ENCODE measurements at regions not wholly inside any gene's neighbourhood (a gene's known extent, or its start where the extent isn't known, plus 50 kb on each side); places are given as distances from the start of the nearest gene placed in this dataset.

DNA sequence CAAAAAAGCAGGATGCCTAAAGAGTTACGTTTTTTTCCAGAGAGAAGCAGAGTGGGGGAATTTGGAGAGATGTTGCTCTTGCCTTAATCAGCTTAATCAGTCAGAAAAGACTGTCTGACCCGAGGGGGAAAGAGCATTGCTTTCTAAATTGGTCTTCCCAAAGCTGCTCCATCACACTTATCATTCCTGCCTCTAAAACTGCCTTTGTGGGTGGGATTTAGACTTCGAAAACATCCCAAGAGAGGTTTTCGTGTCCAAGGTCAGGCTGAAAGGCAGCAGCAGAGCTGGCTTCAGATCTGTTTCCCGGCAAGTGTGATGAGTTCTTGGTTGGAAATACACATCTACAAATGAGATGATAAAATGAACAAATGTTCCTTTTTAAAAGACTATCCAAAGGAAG, 155.2 kb downstream of the SH2D1A start:
- H4K8ac ChIP-seq (replicated peaks; ENCODE audit: insufficient read length, low read depth, low read length): no peak overlapping the region
- no peak for DNase-seq
- H3K27me3 Mint-ChIP-seq (ENCODE audit: low read depth): no peaks in the 10 kb centered on the region
- H4K20me1 ChIP-seq (ENCODE audit: control insufficient read depth, insufficient read depth, insufficient read length): no peaks in the 10 kb centered on the region
- peaks cover under 1% of the 10 kb centered on the region for H3K9me3 ChIP-seq (ENCODE audit: control insufficient read depth, low read depth, low read length)
- no peak overlapping the region for H2BK12ac ChIP-seq (ENCODE audit: insufficient read length, low read depth, low read length)
- H3K23ac ChIP-seq (ENCODE audit: insufficient read length, low read depth, low read length): no peak overlapping the region
- H2BK15ac ChIP-seq (ENCODE audit: low read depth, low read length): no peak overlapping the region
- H3K27me3 ChIP-seq (ENCODE audit: insufficient read depth, low read length): no peaks in the 10 kb centered on the region
- no peak overlapping the region for H4K91ac ChIP-seq (ENCODE audit: insufficient read length, low read depth, low read length)
- no peak overlapping the region for H3K4me3 Mint-ChIP-seq
- no peak overlapping the region for H2AFZ ChIP-seq (ENCODE audit: low read length)
- H3K27ac ChIP-seq (ENCODE audit: insufficient read length, low read depth, low read length): no peak overlapping the region
- TF ChIP-seq CTCF (conservative IDR thresholded peaks at IDR 0.05): no peak
- no CpG with 5 or more reads among the region's 5 CpGs for WGBS (ENCODE audit: extremely low coverage, insufficient read length, low lambda C conversion rate)
- H3K4ac ChIP-seq (ENCODE audit: low read depth, low read length): no peak overlapping the region
- H3T11ph ChIP-seq (ENCODE audit: low read length): no peak overlapping the region
- H3K79me2 ChIP-seq (ENCODE audit: insufficient read depth, low read length): no peaks in the 10 kb centered on the region
- H2AK5ac ChIP-seq (ENCODE audit: insufficient read length, low read length): no peak overlapping the region
- H3K23me2 ChIP-seq (ENCODE audit: insufficient read length, low read depth, low read length, poor library complexity, severe bottlenecking): no peaks in the 10 kb centered on the region
- no peak overlapping the region for H2BK20ac ChIP-seq (ENCODE audit: low read depth, low read length, poor library complexity, severe bottlenecking)
- no peak overlapping the region for H2BK120ac ChIP-seq (ENCODE audit: low read depth, low read length, poor library complexity, severe bottlenecking)
- no peak overlapping the region for H3K27ac Mint-ChIP-seq
- no peaks in the 10 kb centered on the region; the same call in 1 of the 2 replicates for H3K4me1 ChIP-seq (ENCODE audit: insufficient read depth, low read length)
- no peaks in the 10 kb centered on the region; a peak in 1 of 5 replicates for H3K9me3 Mint-ChIP-seq
- H3K36me3 Mint-ChIP-seq (ENCODE audit: insufficient read depth in 1 of 3, low read depth in 3 of 3): no peaks in the 10 kb centered on the region; a peak in 1 of 7 replicates
- H3K79me1 ChIP-seq (ENCODE audit: insufficient read depth, low read depth, low read length, poor library complexity, severe bottlenecking): no peaks in the 10 kb centered on the region
- H4K5ac ChIP-seq (ENCODE audit: insufficient read length, low read depth, low read length): no peak overlapping the region
- no peak overlapping the region for H2BK5ac ChIP-seq (ENCODE audit: insufficient read length, low read length)
- no peak overlapping the region for H3K18ac ChIP-seq (ENCODE audit: insufficient read length, low read depth, low read length)
- no peak overlapping the region for H3K14ac ChIP-seq (ENCODE audit: insufficient read depth, low read length)
- H3K4me1 Mint-ChIP-seq: peaks cover 34 to 49% of the 10 kb centered on the region in 2 experiments
- H3K56ac ChIP-seq (ENCODE audit: insufficient read length, low read depth, low read length): no peak overlapping the region
- H3K9ac ChIP-seq (ENCODE audit: extremely low read depth, insufficient read length, low read length): no peak overlapping the region
- H3K4me2 ChIP-seq (ENCODE audit: insufficient read depth, insufficient read length, low read length): no peak overlapping the region
